GM23338 (cell line): ENCODE measurements at regions not wholly inside any gene's neighbourhood (a gene's known extent, or its start where the extent isn't known, plus 50 kb on each side); places are given as distances from the start of the nearest gene placed in this dataset.

Experiments
- CREB1 ChIP-seq: fragments of 250-450 bp; sonication (Bioruptor Pico); IDR thresholded peaks from 2 replicates; pipeline ENCODE4 v1.5.0; 2020; ENCODE audit warnings: low read depth, mild to moderate bottlenecking, moderate library complexity
- EZH2 ChIP-seq: fragments of 200-600 bp; sonication (generic); IDR thresholded peaks from one replicate; pipeline ENCODE4 v1.8.0; 2017; ENCODE audit warnings: antibody characterized with exemption, mild to moderate bottlenecking, low read depth; ENCODE audit not compliant: unreplicated experiment
- EZH2phosphoT487 ChIP-seq: fragments of 200-600 bp; sonication (generic); IDR thresholded peaks from one replicate; pipeline ENCODE4 v1.8.1; 2018; ENCODE audit warnings: antibody characterized with exemption; ENCODE audit not compliant: unreplicated experiment
- JUNB ChIP-seq: IDR thresholded peaks from one replicate; pipeline ENCODE4 v1.6.1; 2016; ENCODE audit warnings: antibody characterized with exemption; ENCODE audit not compliant: unreplicated experiment
- POLR2AphosphoS5 ChIP-seq: IDR thresholded peaks from 2 replicates; pipeline ENCODE4 v1.6.1; 2016; ENCODE audit warnings: antibody characterized with exemption, low read depth
- TF ChIP-seq, protein P1 (sequence below), 2 experiments: fragments of 200-600 bp in 1 of 2; sonication (generic) in 1 of 2; conservative IDR thresholded peaks; 2 replicates each; pipeline versions ENCODE4 v1.5.1 to v1.6.1; 2016 to 2017; ENCODE audit warnings: antibody characterized with exemption in 2 of 2, low read depth in 2 of 2, mild to moderate bottlenecking in 2 of 2, moderate library complexity in 1 of 2
- TF ChIP-seq, protein P2 (sequence below): IDR thresholded peaks from one replicate; pipeline ENCODE4 v1.6.1; 2018; ENCODE audit warnings: antibody characterized with exemption; ENCODE audit not compliant: unreplicated experiment

DNA sequence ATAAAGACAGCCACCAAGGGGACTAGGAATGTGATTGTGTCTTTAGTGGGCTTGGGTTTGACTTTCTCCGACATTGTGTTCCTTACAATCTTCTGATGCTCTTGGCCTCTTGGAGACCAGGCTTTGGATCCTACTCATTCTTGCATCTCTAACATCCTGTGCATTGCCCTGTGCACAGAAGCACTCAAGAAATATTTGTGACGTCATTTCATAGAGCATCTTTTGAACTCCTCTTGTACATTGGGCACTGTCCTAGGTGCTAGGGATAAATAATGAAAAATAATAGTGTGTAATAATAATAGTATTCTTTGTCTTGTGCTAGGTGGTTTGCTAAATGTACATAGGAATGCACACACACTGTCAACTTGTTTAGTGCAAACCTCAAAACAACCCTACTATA is 108.8 kb upstream of the LHX5 start:
- TF ChIP-seq, protein P1, sequence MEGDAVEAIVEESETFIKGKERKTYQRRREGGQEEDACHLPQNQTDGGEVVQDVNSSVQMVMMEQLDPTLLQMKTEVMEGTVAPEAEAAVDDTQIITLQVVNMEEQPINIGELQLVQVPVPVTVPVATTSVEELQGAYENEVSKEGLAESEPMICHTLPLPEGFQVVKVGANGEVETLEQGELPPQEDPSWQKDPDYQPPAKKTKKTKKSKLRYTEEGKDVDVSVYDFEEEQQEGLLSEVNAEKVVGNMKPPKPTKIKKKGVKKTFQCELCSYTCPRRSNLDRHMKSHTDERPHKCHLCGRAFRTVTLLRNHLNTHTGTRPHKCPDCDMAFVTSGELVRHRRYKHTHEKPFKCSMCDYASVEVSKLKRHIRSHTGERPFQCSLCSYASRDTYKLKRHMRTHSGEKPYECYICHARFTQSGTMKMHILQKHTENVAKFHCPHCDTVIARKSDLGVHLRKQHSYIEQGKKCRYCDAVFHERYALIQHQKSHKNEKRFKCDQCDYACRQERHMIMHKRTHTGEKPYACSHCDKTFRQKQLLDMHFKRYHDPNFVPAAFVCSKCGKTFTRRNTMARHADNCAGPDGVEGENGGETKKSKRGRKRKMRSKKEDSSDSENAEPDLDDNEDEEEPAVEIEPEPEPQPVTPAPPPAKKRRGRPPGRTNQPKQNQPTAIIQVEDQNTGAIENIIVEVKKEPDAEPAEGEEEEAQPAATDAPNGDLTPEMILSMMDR (conservative IDR thresholded peaks at IDR 0.05; ENCODE audit: low read depth in 2 of 2): no peak
- no peak for TF ChIP-seq EZH2
- TF ChIP-seq POLR2AphosphoS5: no peak
- TF ChIP-seq, protein P2, sequence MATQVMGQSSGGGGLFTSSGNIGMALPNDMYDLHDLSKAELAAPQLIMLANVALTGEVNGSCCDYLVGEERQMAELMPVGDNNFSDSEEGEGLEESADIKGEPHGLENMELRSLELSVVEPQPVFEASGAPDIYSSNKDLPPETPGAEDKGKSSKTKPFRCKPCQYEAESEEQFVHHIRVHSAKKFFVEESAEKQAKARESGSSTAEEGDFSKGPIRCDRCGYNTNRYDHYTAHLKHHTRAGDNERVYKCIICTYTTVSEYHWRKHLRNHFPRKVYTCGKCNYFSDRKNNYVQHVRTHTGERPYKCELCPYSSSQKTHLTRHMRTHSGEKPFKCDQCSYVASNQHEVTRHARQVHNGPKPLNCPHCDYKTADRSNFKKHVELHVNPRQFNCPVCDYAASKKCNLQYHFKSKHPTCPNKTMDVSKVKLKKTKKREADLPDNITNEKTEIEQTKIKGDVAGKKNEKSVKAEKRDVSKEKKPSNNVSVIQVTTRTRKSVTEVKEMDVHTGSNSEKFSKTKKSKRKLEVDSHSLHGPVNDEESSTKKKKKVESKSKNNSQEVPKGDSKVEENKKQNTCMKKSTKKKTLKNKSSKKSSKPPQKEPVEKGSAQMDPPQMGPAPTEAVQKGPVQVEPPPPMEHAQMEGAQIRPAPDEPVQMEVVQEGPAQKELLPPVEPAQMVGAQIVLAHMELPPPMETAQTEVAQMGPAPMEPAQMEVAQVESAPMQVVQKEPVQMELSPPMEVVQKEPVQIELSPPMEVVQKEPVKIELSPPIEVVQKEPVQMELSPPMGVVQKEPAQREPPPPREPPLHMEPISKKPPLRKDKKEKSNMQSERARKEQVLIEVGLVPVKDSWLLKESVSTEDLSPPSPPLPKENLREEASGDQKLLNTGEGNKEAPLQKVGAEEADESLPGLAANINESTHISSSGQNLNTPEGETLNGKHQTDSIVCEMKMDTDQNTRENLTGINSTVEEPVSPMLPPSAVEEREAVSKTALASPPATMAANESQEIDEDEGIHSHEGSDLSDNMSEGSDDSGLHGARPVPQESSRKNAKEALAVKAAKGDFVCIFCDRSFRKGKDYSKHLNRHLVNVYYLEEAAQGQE: no peak
- TF ChIP-seq JUNB: no peak
- no peak for TF ChIP-seq EZH2phosphoT487
- TF ChIP-seq CREB1: no peak
